ENCODE measurements at regions not wholly inside any gene's neighbourhood (a gene's known extent, or its start where the extent isn't known, plus 50 kb on each side); places are given as distances from the start of the nearest gene placed in this dataset.

DNA sequence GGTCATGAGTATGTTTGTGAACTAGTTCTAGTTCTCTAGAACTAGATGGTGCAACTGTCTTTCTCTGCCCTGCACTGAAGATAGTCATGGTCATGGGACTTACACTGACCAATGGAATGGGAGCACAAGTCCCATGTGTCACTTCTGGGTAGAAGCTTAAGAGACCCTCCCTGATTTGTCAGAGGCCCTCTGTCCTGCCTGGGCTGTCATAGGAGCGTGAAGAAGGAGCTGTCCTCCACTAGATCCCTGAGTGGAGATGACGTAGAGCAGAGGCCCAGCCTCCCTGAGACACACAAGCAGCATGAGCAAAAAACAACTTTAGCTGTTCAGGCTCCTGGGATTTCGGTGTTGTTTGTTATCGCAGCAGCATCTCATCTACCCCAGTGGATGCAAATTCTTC, 514.5 kb downstream of the PREX1 start:
- WGBS, 2 experiments (ENCODE audit: insufficient coverage in 2 of 2): 86 to 100% methylated on average over 2 to 3 of the region's 4 CpGs
- Histone ChIP-seq H3K36me3 (ENCODE audit: control insufficient read depth, insufficient read depth, low read length) (no peaks in the 10 kb centered on the region), H3K27ac (ENCODE audit: low read depth, low read length, severe bottlenecking) (no peak overlapping the region), H3K9me3 (ENCODE audit: control insufficient read depth, low read length) (no peaks in the 10 kb centered on the region), H3K4me3 (ENCODE audit: extremely low read depth, insufficient read depth, low read length, poor library complexity, severe bottlenecking) (no peak overlapping the region), H3K4me1 (ENCODE audit: control insufficient read depth, insufficient read depth, low read length, poor library complexity, severe bottlenecking) (no peaks in the 10 kb centered on the region)

DNA sequence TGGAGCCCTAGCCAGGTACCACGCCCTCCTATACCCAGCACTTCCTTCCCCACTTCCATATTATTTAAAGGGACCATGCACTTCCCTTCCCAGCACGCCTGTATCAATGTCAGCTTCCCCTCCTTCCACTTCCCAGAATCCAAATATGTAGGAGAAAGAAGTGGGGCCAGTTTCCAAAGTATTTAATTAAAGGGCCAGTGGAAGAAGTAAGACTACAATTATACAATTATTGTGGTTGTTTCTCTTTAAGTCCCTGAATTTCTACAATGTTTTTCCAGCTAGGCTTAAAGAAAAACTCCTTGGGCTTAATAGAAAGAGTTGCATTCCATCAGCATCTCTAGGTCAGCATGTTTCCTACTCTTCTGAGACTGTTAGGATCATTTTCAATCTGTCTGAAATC, 515.8 kb downstream of the PREX1 start:
- no peaks in the 10 kb centered on the region for H3K36me3 ChIP-seq (ENCODE audit: control insufficient read depth, insufficient read depth, low read length)
- 100% methylated on average over 1 of the region's 2 CpGs; no CpG with 5 or more reads in 1 of the 2 experiments for WGBS, 2 experiments (ENCODE audit: insufficient coverage in 2 of 2)
- H3K9me3 ChIP-seq (ENCODE audit: control insufficient read depth, low read length): no peaks in the 10 kb centered on the region
- no peak overlapping the region for H3K27ac ChIP-seq (ENCODE audit: low read depth, low read length, severe bottlenecking)
- no peaks in the 10 kb centered on the region for H3K4me1 ChIP-seq (ENCODE audit: control insufficient read depth, insufficient read depth, low read length, poor library complexity, severe bottlenecking)
- H3K4me3 ChIP-seq (ENCODE audit: extremely low read depth, insufficient read depth, low read length, poor library complexity, severe bottlenecking): no peak overlapping the region

DNA sequence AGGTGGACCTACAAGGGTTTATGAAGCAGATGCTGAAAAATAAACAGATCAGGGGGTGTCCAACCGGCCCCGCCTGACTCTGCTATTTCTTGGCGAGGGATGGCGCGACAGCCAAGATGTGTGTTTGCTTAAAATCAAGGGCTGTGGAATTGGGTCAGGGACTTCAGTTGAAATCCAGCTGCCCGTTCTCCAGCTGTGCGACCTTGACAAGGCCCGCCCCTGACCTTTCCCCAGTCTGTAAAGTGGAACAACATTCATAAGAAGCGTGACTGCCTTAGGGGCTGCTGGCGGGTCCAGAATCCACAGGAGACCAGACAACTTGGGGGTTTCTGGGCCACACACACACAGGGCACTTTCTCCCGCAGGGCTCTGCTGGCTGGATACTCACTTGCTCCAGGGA, 517.5 kb downstream of the PREX1 start:
- 92 to 96% methylated on average over 10 to 11 of the region's 11 CpGs for WGBS, 2 experiments (ENCODE audit: insufficient coverage in 2 of 2)
- Histone ChIP-seq H3K4me1 (ENCODE audit: control insufficient read depth, insufficient read depth, low read length, poor library complexity, severe bottlenecking) (no peaks in the 10 kb centered on the region), H3K4me3 (ENCODE audit: extremely low read depth, insufficient read depth, low read length, poor library complexity, severe bottlenecking) (no peak overlapping the region), H3K9me3 (ENCODE audit: control insufficient read depth, low read length) (no peaks in the 10 kb centered on the region), H3K27ac (ENCODE audit: low read depth, low read length, severe bottlenecking) (no peak overlapping the region), H3K36me3 (ENCODE audit: control insufficient read depth, insufficient read depth, low read length) (no peaks in the 10 kb centered on the region)

DNA sequence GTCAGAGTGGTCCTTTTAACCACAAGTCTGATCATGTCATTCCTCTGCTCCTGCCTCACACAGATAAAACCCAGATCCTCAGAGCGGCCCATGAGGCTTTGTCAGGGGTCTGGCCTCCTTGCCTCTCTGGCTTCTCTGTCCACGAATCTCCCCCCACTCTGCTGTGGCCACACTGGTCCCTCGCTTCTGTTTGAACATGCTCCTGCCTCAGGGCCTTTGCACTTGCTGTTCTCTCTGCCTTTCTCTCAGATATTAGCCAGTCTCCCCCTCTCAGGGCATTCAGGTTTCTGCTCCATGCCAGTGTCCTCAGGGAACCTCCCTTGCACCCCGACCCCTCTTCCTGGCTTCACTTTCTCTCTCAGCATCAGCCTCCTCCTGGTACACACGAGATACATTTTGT, 518.5 kb downstream of the PREX1 start:
- 88 to 98% methylated on average over 5 of the region's 5 CpGs for WGBS, 2 experiments (ENCODE audit: insufficient coverage in 2 of 2)
- H3K36me3 ChIP-seq (ENCODE audit: control insufficient read depth, insufficient read depth, low read length): no peaks in the 10 kb centered on the region
- H3K9me3 ChIP-seq (ENCODE audit: control insufficient read depth, low read length): no peaks in the 10 kb centered on the region
- H3K4me1 ChIP-seq (ENCODE audit: control insufficient read depth, insufficient read depth, low read length, poor library complexity, severe bottlenecking): no peaks in the 10 kb centered on the region
- H3K27ac ChIP-seq (ENCODE audit: low read depth, low read length, severe bottlenecking): no peak overlapping the region
- H3K4me3 ChIP-seq (ENCODE audit: extremely low read depth, insufficient read depth, low read length, poor library complexity, severe bottlenecking): no peak overlapping the region

DNA sequence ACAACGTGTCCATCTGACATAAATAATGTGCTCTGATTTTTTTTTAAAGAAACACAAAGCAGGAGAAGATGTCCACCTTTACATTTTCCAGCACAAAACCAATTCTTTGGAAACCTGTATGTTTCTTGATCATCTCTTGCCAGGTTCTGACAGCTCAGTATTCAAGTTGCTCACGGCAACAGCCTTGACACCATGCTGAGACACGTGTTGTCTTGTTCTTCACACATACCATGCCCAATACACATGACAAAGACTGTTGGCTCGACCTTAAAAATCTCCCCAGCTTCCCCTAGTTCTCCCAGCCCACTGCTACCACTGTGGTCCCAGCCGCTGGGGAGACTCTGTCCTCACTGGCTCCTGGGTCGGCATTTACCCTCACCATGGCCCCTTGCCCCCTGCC, 518.9 kb downstream of the PREX1 start:
- Histone ChIP-seq H3K4me3 (ENCODE audit: extremely low read depth, insufficient read depth, low read length, poor library complexity, severe bottlenecking) (no peak overlapping the region), H3K27ac (ENCODE audit: low read depth, low read length, severe bottlenecking) (no peak overlapping the region), H3K4me1 (ENCODE audit: control insufficient read depth, insufficient read depth, low read length, poor library complexity, severe bottlenecking) (no peaks in the 10 kb centered on the region), H3K36me3 (ENCODE audit: control insufficient read depth, insufficient read depth, low read length) (no peaks in the 10 kb centered on the region), H3K9me3 (ENCODE audit: control insufficient read depth, low read length) (no peaks in the 10 kb centered on the region)
- 33 to 36% methylated on average over 5 of the region's 6 CpGs for WGBS, 2 experiments (ENCODE audit: insufficient coverage in 2 of 2)

DNA sequence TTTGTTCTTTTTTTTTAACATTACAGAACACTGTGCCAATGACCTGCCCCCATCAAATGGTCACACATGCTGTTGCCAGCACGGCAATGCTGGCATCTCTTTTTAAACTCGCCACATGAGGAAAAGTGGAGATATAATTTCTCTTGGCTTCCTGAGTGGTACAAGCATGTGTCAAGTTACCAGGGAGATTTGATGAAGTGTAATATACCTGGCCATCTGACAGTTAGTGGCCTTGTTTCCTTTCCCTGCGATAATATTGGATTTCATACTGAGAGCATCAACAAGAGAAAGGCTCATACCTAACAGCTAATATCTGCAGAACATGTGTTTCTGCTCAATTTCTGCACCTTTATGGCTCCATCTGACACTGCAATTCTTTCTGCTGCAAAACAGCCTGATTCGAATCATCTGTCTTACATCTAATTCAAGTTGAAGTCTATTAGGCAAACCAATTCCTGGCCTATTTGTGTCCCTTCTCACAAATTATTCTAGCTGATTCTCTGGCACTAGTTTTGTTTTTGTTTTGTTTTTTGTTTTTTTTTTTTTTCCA, 519.5 kb downstream of the PREX1 start:
- Histone ChIP-seq H3K9me3 (ENCODE audit: control insufficient read depth, low read length) (no peaks in the 10 kb centered on the region), H3K4me3 (ENCODE audit: extremely low read depth, insufficient read depth, low read length, poor library complexity, severe bottlenecking) (no peak overlapping the region), H3K36me3 (ENCODE audit: control insufficient read depth, insufficient read depth, low read length) (no peaks in the 10 kb centered on the region), H3K4me1 (ENCODE audit: control insufficient read depth, insufficient read depth, low read length, poor library complexity, severe bottlenecking) (no peaks in the 10 kb centered on the region), H3K27ac (ENCODE audit: low read depth, low read length, severe bottlenecking) (no peak overlapping the region)
- 92 to 94% methylated on average over 4 of the region's 4 CpGs for WGBS, 2 experiments (ENCODE audit: insufficient coverage in 2 of 2)

DNA sequence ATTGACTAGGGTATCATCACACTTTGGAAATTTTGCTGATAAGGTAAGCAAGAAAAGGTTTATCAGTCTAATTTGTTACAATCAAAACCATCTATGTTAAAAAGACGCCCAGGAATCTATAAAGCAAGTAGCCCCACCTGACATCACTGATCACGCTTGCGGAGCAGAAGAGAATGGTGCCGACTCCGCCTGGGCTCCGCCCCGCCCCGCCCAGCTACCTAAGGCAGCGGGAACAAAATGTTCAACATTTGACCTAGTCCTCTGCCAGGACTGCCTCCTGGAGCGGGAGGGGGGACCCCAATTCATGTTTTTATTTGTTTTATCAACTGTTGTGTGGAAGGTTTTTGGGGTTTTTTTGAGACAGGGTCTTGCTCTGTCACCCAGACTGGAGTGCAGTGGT, 520.5 kb downstream of the PREX1 start:
- 93 to 96% methylated on average over 7 to 10 of the region's 10 CpGs for WGBS, 2 experiments (ENCODE audit: insufficient coverage in 2 of 2)
- no peaks in the 10 kb centered on the region for H3K9me3 ChIP-seq (ENCODE audit: control insufficient read depth, low read length)

DNA sequence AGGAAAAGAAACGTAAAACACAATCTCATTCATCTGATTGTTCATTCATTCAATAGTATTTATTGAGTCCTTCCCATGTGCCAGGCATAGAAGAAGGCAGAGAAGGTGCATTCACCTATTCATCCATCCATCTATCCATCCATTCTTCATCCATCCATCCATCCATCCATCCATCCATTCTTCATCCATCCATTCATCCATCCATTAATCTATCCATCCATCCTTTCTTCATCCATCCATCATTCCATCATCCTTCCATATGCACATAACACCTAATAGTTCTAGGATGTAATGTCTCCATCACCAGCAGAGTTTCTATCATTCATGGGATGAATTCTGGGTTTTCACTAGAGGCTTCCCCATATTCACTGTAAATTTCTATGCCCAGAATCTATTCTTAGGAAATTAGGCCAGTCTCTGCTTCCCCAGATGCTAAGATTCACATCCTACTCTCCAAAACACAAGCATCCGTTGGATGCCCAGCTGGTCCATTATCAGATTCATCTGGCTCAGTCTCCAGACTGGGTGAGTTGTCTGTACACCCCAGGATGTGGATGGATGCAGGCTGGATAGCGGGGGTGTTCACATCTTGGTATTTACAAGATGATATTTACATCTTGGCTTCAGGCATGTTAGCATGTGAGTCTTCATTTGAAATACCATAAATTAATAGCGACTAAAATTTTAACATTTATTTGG, 517.7 kb upstream of the SULF2 start:
- Histone ChIP-seq H3K27ac (ENCODE audit: low read depth, low read length, severe bottlenecking) (no peak overlapping the region), H3K4me3 (ENCODE audit: extremely low read depth, insufficient read depth, low read length, poor library complexity, severe bottlenecking) (no peak overlapping the region), H3K9me3 (ENCODE audit: control insufficient read depth, low read length) (no peaks in the 10 kb centered on the region), H3K4me1 (ENCODE audit: control insufficient read depth, insufficient read depth, low read length, poor library complexity, severe bottlenecking) (peaks cover 12% of the 10 kb centered on the region), H3K36me3 (ENCODE audit: control insufficient read depth, insufficient read depth, low read length) (no peaks in the 10 kb centered on the region)
- 80 to 100% methylated on average over 1 of the region's 4 CpGs for WGBS, 2 experiments (ENCODE audit: insufficient coverage in 2 of 2)

More for the DNA sequence above, 520.5 kb downstream of the PREX1 start:
- Histone ChIP-seq H3K4me3 (ENCODE audit: extremely low read depth, insufficient read depth, low read length, poor library complexity, severe bottlenecking) (no peak overlapping the region), H3K27ac (ENCODE audit: low read depth, low read length, severe bottlenecking) (no peak overlapping the region), H3K36me3 (ENCODE audit: control insufficient read depth, insufficient read depth, low read length) (no peaks in the 10 kb centered on the region), H3K4me1 (ENCODE audit: control insufficient read depth, insufficient read depth, low read length, poor library complexity, severe bottlenecking) (no peaks in the 10 kb centered on the region)

DNA sequence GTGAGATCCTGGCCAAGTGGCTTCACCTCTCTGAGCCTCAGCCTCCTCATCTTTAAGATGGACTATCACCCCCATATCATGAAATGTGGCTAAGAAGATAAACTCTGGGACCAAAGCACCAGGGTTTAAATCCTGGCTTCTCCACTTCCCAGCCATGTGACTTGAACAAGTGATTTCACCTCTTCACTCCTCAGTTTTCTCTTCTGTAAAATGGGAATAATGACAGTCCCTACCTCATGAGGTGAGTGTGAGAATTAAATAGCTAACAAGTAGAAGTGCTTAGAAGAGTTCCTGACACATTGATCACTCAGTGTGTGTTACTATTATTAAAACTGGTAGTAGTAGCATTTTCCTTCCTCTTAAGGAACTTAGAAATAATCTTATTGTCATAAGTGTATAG, 516.9 kb upstream of the SULF2 start:
- no peak overlapping the region for H3K27ac ChIP-seq (ENCODE audit: low read depth, low read length, severe bottlenecking)

DNA sequence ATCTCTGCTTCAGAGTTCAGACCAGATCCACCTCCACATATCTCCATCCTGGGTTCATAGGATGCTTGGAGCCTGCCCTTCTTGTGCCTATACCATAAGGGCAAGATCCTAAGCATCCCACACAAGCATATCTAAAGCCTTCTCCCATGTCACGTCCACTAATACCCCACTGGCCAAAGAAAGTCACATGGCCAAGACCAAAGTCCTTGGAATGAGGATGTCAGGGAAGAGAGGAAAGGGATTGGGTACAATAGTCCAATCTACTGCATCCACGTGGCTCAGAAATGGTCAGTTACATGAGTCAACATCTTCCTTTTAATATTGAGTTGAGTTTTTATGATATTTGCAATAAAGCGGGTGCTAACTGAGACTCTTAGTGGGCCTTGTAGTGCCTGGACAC, 515.9 kb upstream of the SULF2 start:
- Histone ChIP-seq H3K4me1 (ENCODE audit: control insufficient read depth, insufficient read depth, low read length, poor library complexity, severe bottlenecking) (peaks cover 18% of the 10 kb centered on the region), H3K27ac (ENCODE audit: low read depth, low read length, severe bottlenecking) (no peak overlapping the region), H3K4me3 (ENCODE audit: extremely low read depth, insufficient read depth, low read length, poor library complexity, severe bottlenecking) (no peak overlapping the region), H3K36me3 (ENCODE audit: control insufficient read depth, insufficient read depth, low read length) (no peaks in the 10 kb centered on the region), H3K9me3 (ENCODE audit: control insufficient read depth, low read length) (no peaks in the 10 kb centered on the region)
- 100% methylated on average over 2 of the region's 3 CpGs; no CpG with 5 or more reads in 1 of the 2 experiments for WGBS, 2 experiments (ENCODE audit: insufficient coverage in 2 of 2)

More for the DNA sequence above, 516.9 kb upstream of the SULF2 start:
- Histone ChIP-seq H3K4me1 (ENCODE audit: control insufficient read depth, insufficient read depth, low read length, poor library complexity, severe bottlenecking) (peaks cover 12% of the 10 kb centered on the region), H3K9me3 (ENCODE audit: control insufficient read depth, low read length) (no peaks in the 10 kb centered on the region), H3K36me3 (ENCODE audit: control insufficient read depth, insufficient read depth, low read length) (no peaks in the 10 kb centered on the region), H3K4me3 (ENCODE audit: extremely low read depth, insufficient read depth, low read length, poor library complexity, severe bottlenecking) (no peak overlapping the region)

DNA sequence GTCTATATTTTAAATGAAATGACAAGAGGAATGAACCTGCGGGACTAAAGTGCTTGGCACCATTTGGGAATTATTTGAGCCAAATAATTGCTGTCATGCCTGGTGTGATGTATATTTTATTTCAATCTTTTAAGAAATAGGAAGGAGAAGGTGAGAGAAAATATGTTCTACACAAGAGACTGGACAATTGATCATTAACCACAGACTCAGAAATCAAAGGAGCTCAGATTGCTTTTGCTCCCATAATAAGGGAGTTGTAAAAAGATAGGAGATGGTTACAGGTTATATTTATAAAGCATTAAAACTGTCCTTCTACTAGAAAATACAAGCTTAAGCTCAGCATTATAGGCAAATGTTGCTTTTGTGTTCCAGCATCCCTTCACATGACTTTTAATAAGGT, 515.2 kb upstream of the SULF2 start:
- peaks cover 21% of the 10 kb centered on the region for H3K4me1 ChIP-seq (ENCODE audit: control insufficient read depth, insufficient read depth, low read length, poor library complexity, severe bottlenecking)
- no peaks in the 10 kb centered on the region for H3K36me3 ChIP-seq (ENCODE audit: control insufficient read depth, insufficient read depth, low read length)
- no peak overlapping the region for H3K4me3 ChIP-seq (ENCODE audit: extremely low read depth, insufficient read depth, low read length, poor library complexity, severe bottlenecking)
- H3K9me3 ChIP-seq (ENCODE audit: control insufficient read depth, low read length): no peaks in the 10 kb centered on the region
- no peak overlapping the region for H3K27ac ChIP-seq (ENCODE audit: low read depth, low read length, severe bottlenecking)
- WGBS, 2 experiments (ENCODE audit: insufficient coverage in 2 of 2): 100% methylated on average over 1 of the region's 1 CpG
